Peyer's patch (tissue), 4 donors: ENCODE measurements at regions not wholly inside any gene's neighbourhood (a gene's known extent, or its start where the extent isn't known, plus 50 kb on each side); places are given as distances from the start of the nearest gene placed in this dataset.

ENCODE experiments used
- DNase-seq, 3 donors: peaks; one replicate each; pipeline ENCODE4 v3.0.0-alpha.2; 2017 to 2019
- H3K27ac ChIP-seq, 4 donors: fragments of 200-600 bp; sonication (generic); one replicate each; pipeline ENCODE4 v1.5.1; 2016 to 2019
- H3K27me3 ChIP-seq, 2 donors: fragments of 200-600 bp; sonication (generic); one replicate each; pipeline ENCODE4 v1.5.1; 2019
- H3K36me3 ChIP-seq, 3 donors: fragments of 200-600 bp; sonication (generic); one replicate each; pipeline ENCODE4 v1.5.1; 2016 to 2019
- H3K4me1 ChIP-seq, 4 donors: fragments of 200-600 bp; sonication (generic); one replicate each; pipeline ENCODE4 v1.5.1; 2016 to 2019
- H3K4me3 ChIP-seq, 4 donors: fragments of 200-600 bp; sonication (generic); 1 replicate in 3 of 4; 2 replicates in 1 of 4; pipeline ENCODE4 v1.5.1; 2016 to 2019; ENCODE audit warnings: mild to moderate bottlenecking in 1 of 4
- H3K9me3 ChIP-seq, 4 donors: fragments of 200-600 bp; sonication (generic); one replicate each; pipeline ENCODE4 v1.5.1; 2016 to 2019; ENCODE audit warnings: mild to moderate bottlenecking in 1 of 4
- POLR2A ChIP-seq, 2 donors: fragments of 450-650 bp; IDR thresholded peaks; one replicate each; pipeline ENCODE4 v1.5.1; 2017; ENCODE audit warnings: antibody characterized with exemption in 2 of 2, mild to moderate bottlenecking in 2 of 2, moderate library complexity in 2 of 2
- TF ChIP-seq, protein P1 (sequence below), 6 experiments: fragments of 450-650 bp in 4 of 6; fragments of 200-600 bp in 2 of 6; sonication (generic) in 1 of 6; IDR thresholded peaks; one replicate each; pipeline ENCODE4 v1.5.1; 2017 to 2019; ENCODE audit warnings: antibody characterized with exemption in 6 of 6, mild to moderate bottlenecking in 3 of 6, moderate library complexity in 1 of 6

DNA sequence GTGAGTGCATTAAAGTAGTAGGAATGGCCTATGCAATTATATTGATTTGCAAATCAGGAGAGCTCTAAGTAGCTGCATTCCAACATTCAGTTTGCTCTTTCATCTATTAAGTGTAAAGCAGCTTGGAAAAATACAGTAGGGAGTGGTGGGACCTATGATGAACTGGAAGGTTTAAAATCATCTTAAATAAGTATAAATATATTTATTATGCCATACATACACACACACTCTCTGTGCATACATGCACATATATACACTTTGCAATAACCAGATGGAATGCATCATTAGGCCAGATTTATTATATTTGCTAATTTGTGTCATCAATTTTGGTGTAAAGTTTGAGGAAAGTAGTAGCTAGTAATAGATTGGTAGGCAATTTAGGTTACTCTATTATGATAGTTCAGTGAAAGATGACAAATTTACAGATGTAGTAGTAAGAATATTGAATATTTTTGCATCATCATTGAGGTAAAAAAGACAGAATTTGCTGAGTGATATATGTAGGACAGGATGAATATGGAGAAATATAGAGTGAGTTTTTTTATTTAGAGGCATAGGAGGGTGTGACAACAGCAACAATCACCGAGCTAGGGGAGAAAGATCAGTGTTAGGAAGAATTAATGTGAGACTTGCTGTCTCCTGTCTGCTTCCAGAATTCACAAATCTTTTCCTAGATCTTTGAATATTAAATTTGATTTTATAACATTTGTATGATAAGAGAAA lies 961.0 kb upstream of the CDH2 start:
- H3K36me3 ChIP-seq: no peaks in the 10 kb centered on the region
- H3K27me3 ChIP-seq: no peaks in the 10 kb centered on the region
- DNase-seq: no peak
- no peaks in the 10 kb centered on the region for H3K9me3 ChIP-seq
- no peaks in the 10 kb centered on the region for H3K4me1 ChIP-seq
- no peak for TF ChIP-seq POLR2A (IDR thresholded peaks at IDR 0.05)
- H3K4me3 ChIP-seq: no peak overlapping the region
- H3K27ac ChIP-seq: no peak overlapping the region

DNA sequence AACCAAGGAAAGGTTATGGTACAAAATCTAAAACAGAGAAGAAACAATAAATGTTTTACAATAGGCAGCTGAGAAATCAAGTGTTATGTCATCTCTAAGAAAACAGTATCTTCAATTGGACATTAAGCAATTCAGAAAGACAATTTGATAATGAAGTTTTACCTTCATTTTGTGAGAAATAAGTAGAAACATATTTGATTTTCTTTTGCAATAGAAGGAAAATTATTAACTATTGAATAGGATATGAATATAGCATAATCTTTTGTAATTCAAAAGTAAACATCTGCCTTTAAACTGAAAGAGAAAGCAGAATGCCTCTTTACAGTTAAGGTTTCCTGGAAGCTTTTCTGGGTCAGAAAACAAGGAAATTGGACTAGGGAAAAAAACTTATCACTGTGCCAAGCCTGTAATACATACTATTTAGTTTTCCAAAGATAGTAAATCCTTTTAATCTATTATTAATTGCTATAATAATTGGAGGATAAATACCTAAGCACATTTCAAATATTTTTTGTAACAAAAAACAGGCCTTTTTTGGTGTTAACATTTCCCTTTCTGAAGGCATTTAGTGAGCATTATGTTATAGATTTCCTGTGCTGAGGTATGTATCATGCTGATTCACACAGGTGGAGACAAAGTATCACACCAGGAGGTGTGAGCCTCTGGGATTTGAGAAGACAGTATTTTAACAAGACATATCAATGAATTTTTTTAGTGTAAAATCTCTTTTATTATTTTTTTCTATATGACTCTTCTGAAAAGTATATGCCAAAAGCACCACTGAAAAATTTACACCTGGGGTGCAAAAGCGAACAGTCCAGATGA lies 947.0 kb upstream of the CDH2 start:
- DNase-seq: no peak

DNA sequence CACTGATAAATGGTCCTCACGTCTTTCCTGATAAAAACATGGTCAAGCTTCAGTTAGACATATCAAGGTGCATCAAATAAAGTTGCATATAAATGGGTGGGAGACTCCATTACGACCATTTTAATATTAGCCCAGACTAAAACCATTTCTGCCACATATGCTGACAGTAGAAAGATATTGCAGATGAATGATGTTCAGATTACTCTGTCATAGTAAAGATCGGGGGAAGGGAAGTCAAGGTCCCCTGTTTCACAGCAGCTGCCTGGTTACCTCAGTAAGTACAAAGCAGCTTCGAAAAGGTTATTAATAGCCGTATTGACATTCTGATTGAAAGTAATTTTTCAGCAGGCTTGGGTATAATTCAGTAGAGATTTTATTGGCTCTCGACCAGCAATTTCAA lies 927.7 kb upstream of the CDH2 start:
- DNase-seq: no peak
- Histone ChIP-seq H3K9me3 (no peaks in the 10 kb centered on the region), H3K4me3 (no peak overlapping the region), H3K27me3 (no peaks in the 10 kb centered on the region), H3K27ac (no peak overlapping the region), H3K36me3 (no peaks in the 10 kb centered on the region), H3K4me1 (no peaks in the 10 kb centered on the region)
- no peak for TF ChIP-seq POLR2A (IDR thresholded peaks at IDR 0.05)
- TF ChIP-seq, protein P1, sequence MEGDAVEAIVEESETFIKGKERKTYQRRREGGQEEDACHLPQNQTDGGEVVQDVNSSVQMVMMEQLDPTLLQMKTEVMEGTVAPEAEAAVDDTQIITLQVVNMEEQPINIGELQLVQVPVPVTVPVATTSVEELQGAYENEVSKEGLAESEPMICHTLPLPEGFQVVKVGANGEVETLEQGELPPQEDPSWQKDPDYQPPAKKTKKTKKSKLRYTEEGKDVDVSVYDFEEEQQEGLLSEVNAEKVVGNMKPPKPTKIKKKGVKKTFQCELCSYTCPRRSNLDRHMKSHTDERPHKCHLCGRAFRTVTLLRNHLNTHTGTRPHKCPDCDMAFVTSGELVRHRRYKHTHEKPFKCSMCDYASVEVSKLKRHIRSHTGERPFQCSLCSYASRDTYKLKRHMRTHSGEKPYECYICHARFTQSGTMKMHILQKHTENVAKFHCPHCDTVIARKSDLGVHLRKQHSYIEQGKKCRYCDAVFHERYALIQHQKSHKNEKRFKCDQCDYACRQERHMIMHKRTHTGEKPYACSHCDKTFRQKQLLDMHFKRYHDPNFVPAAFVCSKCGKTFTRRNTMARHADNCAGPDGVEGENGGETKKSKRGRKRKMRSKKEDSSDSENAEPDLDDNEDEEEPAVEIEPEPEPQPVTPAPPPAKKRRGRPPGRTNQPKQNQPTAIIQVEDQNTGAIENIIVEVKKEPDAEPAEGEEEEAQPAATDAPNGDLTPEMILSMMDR (IDR thresholded peaks at IDR 0.05): no peak

More for the DNA sequence above, 947.0 kb upstream of the CDH2 start:
- H3K36me3 ChIP-seq: no peaks in the 10 kb centered on the region
- H3K27ac ChIP-seq: no peak overlapping the region
- no peak for TF ChIP-seq POLR2A (IDR thresholded peaks at IDR 0.05)
- TF ChIP-seq, protein P1 (IDR thresholded peaks at IDR 0.05): no peak
- H3K4me3 ChIP-seq: no peak overlapping the region
- H3K4me1 ChIP-seq: no peaks in the 10 kb centered on the region
- H3K27me3 ChIP-seq: no peaks in the 10 kb centered on the region
- no peaks in the 10 kb centered on the region for H3K9me3 ChIP-seq

DNA sequence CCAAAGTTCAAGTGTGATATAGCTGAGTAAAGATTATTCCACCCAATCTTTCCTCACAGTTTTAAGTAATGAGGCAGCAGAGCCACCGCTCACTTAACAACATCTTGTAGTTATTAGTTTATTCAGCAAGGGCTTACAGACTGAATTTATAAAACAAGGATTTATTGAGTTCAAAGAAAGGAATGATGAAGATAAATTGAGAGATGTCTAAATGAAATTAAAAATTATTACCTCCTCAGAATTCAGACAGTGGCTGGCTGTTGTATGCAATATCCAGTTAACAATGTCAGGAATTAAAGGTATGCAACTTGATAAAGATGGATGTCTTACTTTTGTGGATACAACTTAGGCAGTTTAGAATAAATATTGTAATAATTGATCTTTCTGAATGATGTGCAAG lies 927.3 kb upstream of the CDH2 start:
- no peaks in the 10 kb centered on the region for H3K9me3 ChIP-seq
- no peak overlapping the region for H3K4me3 ChIP-seq
- no peaks in the 10 kb centered on the region for H3K4me1 ChIP-seq
- no peak for DNase-seq
- no peaks in the 10 kb centered on the region for H3K36me3 ChIP-seq
- TF ChIP-seq POLR2A (IDR thresholded peaks at IDR 0.05): no peak
- TF ChIP-seq, protein P1 (IDR thresholded peaks at IDR 0.05): no peak
- no peak overlapping the region for H3K27ac ChIP-seq
- no peaks in the 10 kb centered on the region for H3K27me3 ChIP-seq

DNA sequence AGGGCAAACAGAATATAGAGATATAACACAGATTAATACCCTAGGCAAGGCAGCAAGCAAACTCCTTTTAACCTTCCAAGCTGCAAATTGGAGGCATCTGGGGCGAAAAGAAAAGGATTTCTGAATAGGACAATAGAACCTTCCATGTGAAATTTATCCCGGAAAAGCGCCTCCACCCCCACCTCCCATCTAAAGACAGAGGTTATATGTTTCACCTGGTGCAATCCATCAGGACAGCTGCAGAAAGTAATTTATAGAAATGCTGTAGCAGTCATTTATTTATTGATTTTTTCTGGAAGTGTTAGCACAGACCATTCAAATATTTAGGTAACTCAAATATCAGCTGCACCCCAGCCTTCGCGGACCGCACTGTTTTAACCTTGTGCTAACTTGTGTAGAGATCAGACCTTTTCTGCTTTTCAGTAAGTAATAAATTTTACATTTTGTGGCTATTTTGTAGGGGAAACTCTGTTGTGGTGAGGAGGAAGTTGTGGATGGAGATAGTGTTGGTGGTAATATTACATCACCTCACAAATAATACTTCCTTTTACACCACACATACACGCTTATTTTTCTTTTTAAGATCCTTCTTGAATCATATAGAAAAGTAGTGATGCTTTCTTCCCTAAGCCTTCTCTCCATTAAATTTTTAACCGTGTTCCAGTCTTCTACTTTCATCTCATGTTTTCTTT lies 919.3 kb upstream of the CDH2 start:
- Histone ChIP-seq H3K4me1 (no peaks in the 10 kb centered on the region), H3K27ac (no peak overlapping the region), H3K36me3 (no peaks in the 10 kb centered on the region), H3K9me3 (no peaks in the 10 kb centered on the region), H3K27me3 (no peaks in the 10 kb centered on the region), H3K4me3 (no peak overlapping the region)
- TF ChIP-seq, protein P1 (IDR thresholded peaks at IDR 0.05): no peak
- no peak for TF ChIP-seq POLR2A (IDR thresholded peaks at IDR 0.05)
- DNase-seq: no peak
